Ovary (tissue), 3 donors: ENCODE measurements at regions not wholly inside any gene's neighbourhood (a gene's known extent, or its start where the extent isn't known, plus 50 kb on each side); places are given as distances from the start of the nearest gene placed in this dataset.

Experiments used
- CTCF ChIP-seq, 3 donors: fragments of 450-650 bp in 2 of 3; fragments of 200-600 bp in 1 of 3; IDR thresholded peaks; one replicate each; pipeline versions ENCODE4 v1.5.1 to v1.8.0; 2016 to 2022; ENCODE audit warnings: antibody characterized with exemption in 3 of 3, mild to moderate bottlenecking in 1 of 3
- EP300 ChIP-seq: sonication (generic); formaldehyde crosslinking; IDR thresholded peaks from one replicate; pipeline ENCODE4 v1.6.1; 2017; ENCODE audit warnings: antibody characterized with exemption
- POLR2A ChIP-seq: fragments of 450-650 bp; IDR thresholded peaks from one replicate; pipeline ENCODE4 v1.6.1; 2017; ENCODE audit warnings: antibody characterized with exemption, mild to moderate bottlenecking, moderate library complexity
- donor health status: DM: no; HTN: no; CAD: no.

- TF ChIP-seq CTCF (IDR thresholded peaks at IDR 0.05), result no peak
- TF ChIP-seq POLR2A, result no peak
- no peak for TF ChIP-seq EP300
These were observed 83.0 kb upstream of the TCF21 start for GRCh38 chr6:133805876-133806275.
